GM10266 (cell line): ENCODE measurements at regions not wholly inside any gene's neighbourhood (a gene's known extent, or its start where the extent isn't known, plus 50 kb on each side); places are given as distances from the start of the nearest gene placed in this dataset.

ENCODE experiments used
- DNase-seq: peaks from one replicate; pipeline ENCODE4 v3.0.0; 2012; ENCODE audit errors: extremely low spot score
- TF ChIP-seq, protein P1 (sequence below): IDR thresholded peaks from 2 replicates; pipeline ENCODE4 v1.5.1; 2012; ENCODE audit warnings: mild to moderate bottlenecking, low read depth; ENCODE audit not compliant: control insufficient read depth, insufficient read depth; ENCODE audit errors: missing control alignments

DNA sequence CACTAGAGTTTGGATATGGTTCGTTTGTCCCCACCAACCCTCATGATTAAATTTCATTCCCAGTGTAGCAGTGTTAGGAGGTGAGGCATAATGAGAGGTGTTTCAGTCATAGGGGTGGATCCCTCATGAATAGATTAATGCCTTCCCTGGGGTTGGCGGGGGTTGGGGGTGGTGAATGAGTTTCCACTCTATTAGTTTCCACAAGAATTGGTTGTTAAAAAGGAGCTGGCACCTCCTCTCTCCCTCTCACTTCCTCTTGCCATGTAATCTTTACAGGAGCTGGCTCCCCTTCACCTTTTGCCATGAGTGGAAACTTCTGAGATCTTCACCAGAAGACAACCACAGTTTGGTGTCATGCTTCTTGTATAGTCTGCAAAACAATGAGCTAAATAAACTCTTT, 333.7 kb downstream of the ENC1 start:
- no peak for DNase-seq
- TF ChIP-seq, protein P1, sequence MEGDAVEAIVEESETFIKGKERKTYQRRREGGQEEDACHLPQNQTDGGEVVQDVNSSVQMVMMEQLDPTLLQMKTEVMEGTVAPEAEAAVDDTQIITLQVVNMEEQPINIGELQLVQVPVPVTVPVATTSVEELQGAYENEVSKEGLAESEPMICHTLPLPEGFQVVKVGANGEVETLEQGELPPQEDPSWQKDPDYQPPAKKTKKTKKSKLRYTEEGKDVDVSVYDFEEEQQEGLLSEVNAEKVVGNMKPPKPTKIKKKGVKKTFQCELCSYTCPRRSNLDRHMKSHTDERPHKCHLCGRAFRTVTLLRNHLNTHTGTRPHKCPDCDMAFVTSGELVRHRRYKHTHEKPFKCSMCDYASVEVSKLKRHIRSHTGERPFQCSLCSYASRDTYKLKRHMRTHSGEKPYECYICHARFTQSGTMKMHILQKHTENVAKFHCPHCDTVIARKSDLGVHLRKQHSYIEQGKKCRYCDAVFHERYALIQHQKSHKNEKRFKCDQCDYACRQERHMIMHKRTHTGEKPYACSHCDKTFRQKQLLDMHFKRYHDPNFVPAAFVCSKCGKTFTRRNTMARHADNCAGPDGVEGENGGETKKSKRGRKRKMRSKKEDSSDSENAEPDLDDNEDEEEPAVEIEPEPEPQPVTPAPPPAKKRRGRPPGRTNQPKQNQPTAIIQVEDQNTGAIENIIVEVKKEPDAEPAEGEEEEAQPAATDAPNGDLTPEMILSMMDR: no peak

DNA sequence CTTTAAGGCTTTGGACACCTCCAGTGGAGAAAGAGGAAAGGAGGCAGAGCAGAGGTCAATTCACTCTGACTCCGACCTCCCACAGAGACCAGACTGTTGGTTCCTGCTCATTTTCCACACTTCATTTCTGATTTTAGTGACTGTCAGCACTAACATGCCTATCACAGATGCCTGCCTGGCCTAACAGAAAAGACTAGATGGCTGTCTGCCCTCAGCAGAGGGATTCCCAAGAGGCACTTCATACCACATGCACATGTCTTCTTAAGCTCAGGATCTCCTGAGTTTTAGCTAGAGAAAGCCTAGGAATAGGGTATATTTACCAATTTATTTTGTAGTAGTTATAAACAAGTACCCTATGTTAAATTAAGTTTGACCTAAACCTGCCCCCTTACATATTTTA, 336.0 kb downstream of the ENC1 start:
- no peak for DNase-seq
- TF ChIP-seq, protein P1: no peak

DNA sequence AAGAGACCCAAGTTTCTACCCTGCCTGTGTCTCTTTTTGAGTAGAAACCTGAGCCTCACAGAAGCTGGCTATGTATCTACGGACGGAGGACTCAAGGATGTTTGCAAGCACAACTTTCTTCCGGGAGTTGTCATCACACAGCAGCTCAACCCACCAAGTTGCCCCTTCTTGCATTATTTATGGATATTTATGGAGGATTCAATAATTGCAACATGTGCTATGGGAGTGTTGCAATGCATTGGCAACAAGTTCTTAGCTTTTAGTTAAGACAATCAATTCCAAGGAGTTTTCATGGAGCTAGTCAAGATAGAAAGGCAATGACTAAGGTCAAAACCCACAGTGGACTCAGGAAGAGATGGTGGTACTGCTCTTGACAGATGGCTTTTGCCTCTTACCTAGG, 336.9 kb downstream of the ENC1 start:
- TF ChIP-seq, protein P1: no peak
- DNase-seq: no peak

DNA sequence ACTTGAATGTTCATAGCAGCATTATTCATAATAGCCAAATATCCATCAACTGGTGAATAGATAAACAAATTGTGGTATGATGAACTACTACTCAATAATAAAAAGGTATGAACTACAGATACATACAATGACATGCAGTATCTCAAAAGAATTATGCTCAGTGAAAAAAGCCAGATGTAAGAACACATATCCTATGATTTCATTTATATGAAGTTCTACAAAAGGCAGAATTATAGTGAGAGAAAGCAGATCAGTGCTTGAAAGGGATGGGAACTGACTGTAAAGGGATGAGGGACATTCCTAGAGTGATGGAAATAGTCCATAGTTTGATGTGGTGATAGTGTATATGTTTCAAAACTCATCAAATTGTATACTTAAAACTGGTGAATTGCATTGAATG, 339.0 kb downstream of the ENC1 start:
- no peak for DNase-seq
- TF ChIP-seq, protein P1: no peak

DNA sequence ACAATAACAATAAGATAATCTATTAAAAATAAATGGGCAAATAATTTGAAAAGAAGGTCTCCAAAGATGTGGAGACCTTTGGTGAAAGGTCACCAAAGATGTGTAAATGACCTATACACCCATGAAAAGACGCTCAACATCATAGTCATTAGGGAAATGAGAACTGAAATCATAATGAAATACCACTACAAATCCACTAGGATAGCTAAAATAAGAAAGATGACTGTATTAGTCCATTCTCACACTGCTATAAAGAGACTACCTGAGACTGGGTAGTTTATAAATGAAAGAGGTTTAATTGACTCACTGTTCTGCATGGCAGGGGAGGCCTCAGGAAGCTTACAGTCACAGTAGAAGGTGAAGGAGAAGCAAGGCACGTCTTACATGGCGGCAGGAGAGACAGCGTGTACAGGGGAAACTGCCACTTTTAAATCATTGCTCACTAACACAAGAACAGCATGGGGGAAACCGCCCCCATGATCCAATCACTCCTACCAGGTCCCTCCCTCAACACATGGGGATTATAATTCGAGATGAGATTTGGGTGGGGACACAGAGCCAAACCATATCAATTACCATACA, 339.6 kb downstream of the ENC1 start:
- no peak for DNase-seq
- TF ChIP-seq, protein P1: no peak

DNA sequence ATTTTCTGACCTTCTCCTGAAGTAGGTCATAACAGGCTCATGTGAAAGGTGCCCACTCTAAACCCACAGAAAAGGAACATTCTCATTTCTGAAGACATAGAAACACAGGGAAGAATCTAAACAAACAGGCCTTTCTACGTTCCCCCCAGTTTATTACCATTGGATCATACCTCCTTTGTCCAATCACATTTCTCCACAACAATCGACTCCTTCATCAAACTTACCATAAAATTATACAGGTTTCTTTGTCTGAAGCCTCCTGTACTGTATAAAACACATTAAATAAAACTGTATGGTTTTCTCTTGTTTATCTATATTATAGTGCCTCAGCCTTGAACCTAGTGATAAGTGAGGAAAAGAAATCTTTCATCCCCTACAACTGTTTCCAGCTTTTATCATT, 340.7 kb downstream of the ENC1 start:
- TF ChIP-seq, protein P1: no peak

DNA sequence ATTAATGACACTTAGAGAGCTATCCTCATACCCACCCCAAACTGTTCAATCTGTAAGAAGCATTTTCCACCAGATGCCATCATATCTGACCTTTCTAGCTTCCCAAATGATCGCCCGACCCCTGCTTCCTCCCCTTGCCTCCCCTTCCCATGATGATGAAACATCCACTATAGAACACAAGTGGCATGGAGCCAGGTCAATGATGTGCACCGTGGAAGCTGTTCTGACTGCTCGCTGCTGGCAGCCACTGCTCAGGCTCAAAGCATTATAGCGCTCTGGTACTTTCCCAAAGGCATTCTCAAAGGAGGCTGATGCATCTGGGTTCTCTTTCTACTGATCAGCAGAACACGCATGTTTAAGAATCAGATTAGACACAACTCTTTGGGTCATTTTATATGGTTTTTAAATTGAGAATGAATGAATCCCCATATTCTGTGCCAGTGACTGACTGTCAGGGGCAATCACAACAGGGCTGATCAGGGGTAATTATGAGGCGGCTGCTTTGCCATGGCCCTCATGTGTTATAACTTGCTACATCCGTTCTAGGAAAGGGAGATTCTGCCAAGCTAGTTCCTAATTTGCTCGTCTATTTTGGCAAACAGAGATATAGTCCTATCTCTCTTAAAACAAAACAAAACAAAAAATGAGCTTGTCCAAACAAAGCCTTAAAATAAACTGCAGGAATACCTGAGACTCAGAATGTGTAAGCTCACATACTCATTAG, 343.7 kb downstream of the ENC1 start:
- TF ChIP-seq, protein P1: no peak
- no peak for DNase-seq

More for the DNA sequence above, 340.7 kb downstream of the ENC1 start:
- DNase-seq: no peak
